GM12892 (cell line): ENCODE measurements at regions not wholly inside any gene's neighbourhood (a gene's known extent, or its start where the extent isn't known, plus 50 kb on each side); places are given as distances from the start of the nearest gene placed in this dataset.

Experiments used
- POLR2AphosphoS5 ChIP-seq: IDR thresholded peaks from 2 replicates; pipeline ENCODE4 v1.6.1; 2011; ENCODE audit warnings: low read depth, low read length, control low read depth
- TAF1 ChIP-seq: IDR thresholded peaks from 2 replicates; pipeline ENCODE4 v1.6.1; 2011; ENCODE audit warnings: low read depth, mild to moderate bottlenecking, control low read depth, low read length, borderline replicate concordance

DNA sequence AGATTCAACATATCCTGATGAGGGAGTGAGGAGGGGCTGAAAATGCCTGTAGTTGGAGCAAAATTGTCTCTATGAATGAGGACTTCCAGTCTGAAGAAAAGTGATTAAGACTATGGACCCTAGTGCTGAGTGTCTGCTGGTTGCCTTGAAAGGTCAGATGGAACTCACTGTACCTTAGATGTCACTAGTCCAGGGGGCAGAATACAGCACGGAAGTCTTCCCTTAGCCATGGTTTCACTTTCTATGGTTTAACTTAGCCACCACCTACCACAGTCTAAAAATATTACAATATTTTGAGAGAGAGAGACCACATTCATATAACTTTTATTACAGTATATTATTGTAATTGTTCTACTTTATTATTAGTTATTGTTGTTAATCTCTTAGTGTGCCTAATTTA, 223.1 kb downstream of the FMR1NB start:
- TF ChIP-seq TAF1 (no peak), POLR2AphosphoS5 (no peak)
